ENCODE measurements at regions not wholly inside any gene's neighbourhood (a gene's known extent, or its start where the extent isn't known, plus 50 kb on each side); places are given as distances from the start of the nearest gene placed in this dataset.

DNA sequence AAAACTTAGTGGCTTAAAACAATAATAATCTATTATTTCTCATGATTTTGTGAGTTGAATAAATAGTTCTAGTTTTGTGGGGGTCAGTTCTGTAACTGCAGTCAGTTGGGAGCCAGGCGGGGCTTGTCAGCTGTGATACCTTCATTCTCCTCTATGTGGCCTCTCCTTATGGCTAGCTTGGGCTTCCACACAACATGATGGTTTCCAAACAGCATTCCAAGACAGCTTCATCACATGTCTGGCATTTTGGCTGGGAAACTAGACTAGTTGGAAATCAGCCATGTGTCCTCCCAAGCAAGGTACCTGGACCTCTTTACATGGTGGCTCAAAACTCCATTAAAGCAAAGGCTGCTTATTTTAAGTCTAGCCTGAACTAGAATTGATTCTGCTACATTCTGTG lies 61.4 kb upstream of the RANBP3L start:
- no peak overlapping the region for H3K4me3 Mint-ChIP-seq (ENCODE audit: unreplicated experiment)
- DNase-seq (ENCODE audit: extremely low spot score, unreplicated experiment): no peak
- H3K9me3 Mint-ChIP-seq (ENCODE audit: unreplicated experiment): no peaks in the 10 kb centered on the region
- no peak overlapping the region for H3K27ac Mint-ChIP-seq (ENCODE audit: unreplicated experiment)
- H3K4me1 Mint-ChIP-seq (ENCODE audit: unreplicated experiment): peaks cover 9% of the 10 kb centered on the region
- H3K27me3 Mint-ChIP-seq (ENCODE audit: unreplicated experiment): peaks cover 9% of the 10 kb centered on the region
- H3K36me3 Mint-ChIP-seq (ENCODE audit: unreplicated experiment): no peaks in the 10 kb centered on the region
- TF ChIP-seq, protein P1, sequence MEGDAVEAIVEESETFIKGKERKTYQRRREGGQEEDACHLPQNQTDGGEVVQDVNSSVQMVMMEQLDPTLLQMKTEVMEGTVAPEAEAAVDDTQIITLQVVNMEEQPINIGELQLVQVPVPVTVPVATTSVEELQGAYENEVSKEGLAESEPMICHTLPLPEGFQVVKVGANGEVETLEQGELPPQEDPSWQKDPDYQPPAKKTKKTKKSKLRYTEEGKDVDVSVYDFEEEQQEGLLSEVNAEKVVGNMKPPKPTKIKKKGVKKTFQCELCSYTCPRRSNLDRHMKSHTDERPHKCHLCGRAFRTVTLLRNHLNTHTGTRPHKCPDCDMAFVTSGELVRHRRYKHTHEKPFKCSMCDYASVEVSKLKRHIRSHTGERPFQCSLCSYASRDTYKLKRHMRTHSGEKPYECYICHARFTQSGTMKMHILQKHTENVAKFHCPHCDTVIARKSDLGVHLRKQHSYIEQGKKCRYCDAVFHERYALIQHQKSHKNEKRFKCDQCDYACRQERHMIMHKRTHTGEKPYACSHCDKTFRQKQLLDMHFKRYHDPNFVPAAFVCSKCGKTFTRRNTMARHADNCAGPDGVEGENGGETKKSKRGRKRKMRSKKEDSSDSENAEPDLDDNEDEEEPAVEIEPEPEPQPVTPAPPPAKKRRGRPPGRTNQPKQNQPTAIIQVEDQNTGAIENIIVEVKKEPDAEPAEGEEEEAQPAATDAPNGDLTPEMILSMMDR (IDR thresholded peaks at IDR 0.05): no peak

DNA sequence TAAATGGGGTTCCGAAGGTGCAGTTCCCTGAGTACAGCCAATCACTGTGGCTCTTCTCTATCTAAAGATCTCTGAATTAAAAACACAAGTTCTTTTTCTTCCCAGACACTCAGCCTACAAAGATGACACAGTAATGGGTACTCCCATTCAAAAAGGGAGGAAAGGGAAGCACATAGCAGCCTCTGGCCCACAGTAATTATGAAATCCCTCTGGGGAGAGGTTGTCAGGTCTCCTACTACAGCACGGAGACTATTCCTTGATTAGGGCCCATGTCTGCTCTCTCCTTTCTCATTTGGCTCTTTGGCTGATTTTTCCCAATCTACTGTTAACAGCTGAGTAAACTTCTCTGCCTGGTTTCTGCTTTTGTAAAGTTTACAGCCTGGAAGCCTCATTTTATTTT lies 62.0 kb upstream of the RANBP3L start:
- Mint-ChIP-seq H3K36me3 (ENCODE audit: unreplicated experiment) (no peaks in the 10 kb centered on the region), H3K4me1 (ENCODE audit: unreplicated experiment) (peaks cover 9% of the 10 kb centered on the region), H3K27me3 (ENCODE audit: unreplicated experiment) (peaks cover 12% of the 10 kb centered on the region), H3K4me3 (ENCODE audit: unreplicated experiment) (no peak overlapping the region), H3K9me3 (ENCODE audit: unreplicated experiment) (no peaks in the 10 kb centered on the region), H3K27ac (ENCODE audit: unreplicated experiment) (no peak overlapping the region)
- no peak for DNase-seq (ENCODE audit: extremely low spot score, unreplicated experiment)
- TF ChIP-seq, protein P1 (IDR thresholded peaks at IDR 0.05): no peak

DNA sequence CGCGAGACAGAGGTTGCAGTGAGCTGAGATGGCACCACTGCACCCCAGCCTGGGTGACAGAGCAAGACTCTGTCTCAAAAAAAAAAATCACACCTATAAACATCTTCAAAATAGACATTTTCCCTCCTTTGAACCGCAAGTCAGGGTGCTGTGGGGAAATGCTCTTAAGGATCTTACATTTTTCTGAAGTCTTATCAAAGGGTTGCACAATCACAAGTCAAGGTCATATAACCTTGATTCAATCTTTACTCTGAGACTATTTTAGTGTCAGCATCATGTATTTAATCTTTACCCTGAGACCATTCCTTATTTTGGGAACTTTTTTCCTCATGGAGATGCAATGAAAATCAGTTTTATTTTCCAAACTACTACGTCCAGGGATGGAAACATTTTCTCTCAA lies 62.8 kb upstream of the RANBP3L start:
- Mint-ChIP-seq H3K9me3 (ENCODE audit: unreplicated experiment) (no peaks in the 10 kb centered on the region), H3K27me3 (ENCODE audit: unreplicated experiment) (peaks cover 12% of the 10 kb centered on the region), H3K4me3 (ENCODE audit: unreplicated experiment) (no peak overlapping the region), H3K27ac (ENCODE audit: unreplicated experiment) (no peak overlapping the region), H3K4me1 (ENCODE audit: unreplicated experiment) (peaks cover 8% of the 10 kb centered on the region), H3K36me3 (ENCODE audit: unreplicated experiment) (no peaks in the 10 kb centered on the region)
- TF ChIP-seq, protein P1 (IDR thresholded peaks at IDR 0.05): no peak
- no peak for DNase-seq (ENCODE audit: extremely low spot score, unreplicated experiment)

DNA sequence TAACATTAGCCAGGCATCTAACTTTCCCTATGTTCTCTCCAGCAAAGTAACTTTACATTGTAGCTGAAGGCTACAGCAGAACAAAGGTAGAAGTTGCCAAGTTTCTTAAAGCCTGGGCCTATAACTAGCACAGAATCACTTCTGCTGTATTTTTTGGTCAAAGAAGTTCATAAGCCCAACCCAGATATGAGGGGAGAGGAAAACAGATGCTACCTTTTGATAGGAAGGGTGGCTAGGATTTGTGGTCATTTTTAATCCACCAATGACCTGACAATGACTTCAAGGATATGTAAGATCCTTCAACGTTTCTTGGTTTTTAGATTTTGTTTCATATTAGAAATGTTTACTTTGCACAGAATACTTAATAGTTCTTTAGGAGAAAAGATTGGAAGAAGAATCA lies 64.2 kb upstream of the RANBP3L start:
- no peak for DNase-seq (ENCODE audit: extremely low spot score, unreplicated experiment)
- Mint-ChIP-seq H3K27ac (ENCODE audit: unreplicated experiment) (no peak overlapping the region), H3K27me3 (ENCODE audit: unreplicated experiment) (peaks cover 12% of the 10 kb centered on the region), H3K4me1 (ENCODE audit: unreplicated experiment) (no peaks in the 10 kb centered on the region), H3K9me3 (ENCODE audit: unreplicated experiment) (no peaks in the 10 kb centered on the region), H3K4me3 (ENCODE audit: unreplicated experiment) (no peak overlapping the region), H3K36me3 (ENCODE audit: unreplicated experiment) (no peaks in the 10 kb centered on the region)
- TF ChIP-seq, protein P1 (IDR thresholded peaks at IDR 0.05): no peak

DNA sequence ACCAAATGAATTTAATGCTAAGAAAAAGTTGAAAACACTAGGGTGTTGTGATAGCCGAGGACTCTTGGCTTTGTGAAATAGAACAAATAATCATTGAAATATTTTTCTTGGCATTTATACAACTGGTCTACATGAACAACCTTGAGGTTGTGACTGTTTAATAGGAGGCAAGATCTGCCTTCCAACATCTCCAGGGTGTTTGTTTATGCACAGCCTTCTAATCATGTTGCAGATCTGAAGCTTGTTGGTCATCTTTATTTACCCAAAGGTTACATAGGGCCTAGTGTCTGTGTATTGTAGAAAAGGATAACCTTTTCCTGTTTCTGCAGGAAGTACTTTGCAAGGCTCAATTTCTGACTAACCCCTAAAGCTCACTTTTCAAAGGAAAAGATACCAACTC lies 65.2 kb upstream of the RANBP3L start:
- no peak for DNase-seq (ENCODE audit: extremely low spot score, unreplicated experiment)
- Mint-ChIP-seq H3K9me3 (ENCODE audit: unreplicated experiment) (no peaks in the 10 kb centered on the region), H3K36me3 (ENCODE audit: unreplicated experiment) (no peaks in the 10 kb centered on the region), H3K4me1 (ENCODE audit: unreplicated experiment) (no peaks in the 10 kb centered on the region), H3K27me3 (ENCODE audit: unreplicated experiment) (peaks cover 12% of the 10 kb centered on the region), H3K4me3 (ENCODE audit: unreplicated experiment) (no peak overlapping the region), H3K27ac (ENCODE audit: unreplicated experiment) (no peak overlapping the region)
- TF ChIP-seq, protein P1 (IDR thresholded peaks at IDR 0.05): no peak
